ENCODE measurements at regions not wholly inside any gene's neighbourhood (a gene's known extent, or its start where the extent isn't known, plus 50 kb on each side); places are given as distances from the start of the nearest gene placed in this dataset.

- H3K27ac ChIP-seq: no peak overlapping the region
- H3K27me3 Mint-ChIP-seq (ENCODE audit: insufficient read depth, low read depth): no peaks in the 10 kb centered on the region
- H3K27ac Mint-ChIP-seq: no peak overlapping the region
- no peak overlapping the region for H3K9ac ChIP-seq
- peaks cover under 1% of the 10 kb centered on the region for H3F3A ChIP-seq (ENCODE audit: low read depth)
- H3K36me3 Mint-ChIP-seq: no peaks in the 10 kb centered on the region
- H3K9me3 Mint-ChIP-seq: no peaks in the 10 kb centered on the region
- no peaks in the 10 kb centered on the region for H3K79me2 ChIP-seq (ENCODE audit: low read depth)
- H3K36me3 ChIP-seq: no peaks in the 10 kb centered on the region
- H3K4me2 ChIP-seq: no peak overlapping the region
- peaks cover 5% of the 10 kb centered on the region for H3K4me1 ChIP-seq
- H4K20me1 ChIP-seq (ENCODE audit: low read depth): no peaks in the 10 kb centered on the region
- H3K4me1 Mint-ChIP-seq: no peaks in the 10 kb centered on the region
- H3K9me3 ChIP-seq (ENCODE audit: low read depth): no peaks in the 10 kb centered on the region
- H3K4me3 ChIP-seq: no peak overlapping the region
- H2AFZ ChIP-seq (replicated peaks): no peak overlapping the region
- TF ChIP-seq EZH2phosphoT487 (IDR thresholded peaks at IDR 0.05): no peak
- TF ChIP-seq, protein P1, sequence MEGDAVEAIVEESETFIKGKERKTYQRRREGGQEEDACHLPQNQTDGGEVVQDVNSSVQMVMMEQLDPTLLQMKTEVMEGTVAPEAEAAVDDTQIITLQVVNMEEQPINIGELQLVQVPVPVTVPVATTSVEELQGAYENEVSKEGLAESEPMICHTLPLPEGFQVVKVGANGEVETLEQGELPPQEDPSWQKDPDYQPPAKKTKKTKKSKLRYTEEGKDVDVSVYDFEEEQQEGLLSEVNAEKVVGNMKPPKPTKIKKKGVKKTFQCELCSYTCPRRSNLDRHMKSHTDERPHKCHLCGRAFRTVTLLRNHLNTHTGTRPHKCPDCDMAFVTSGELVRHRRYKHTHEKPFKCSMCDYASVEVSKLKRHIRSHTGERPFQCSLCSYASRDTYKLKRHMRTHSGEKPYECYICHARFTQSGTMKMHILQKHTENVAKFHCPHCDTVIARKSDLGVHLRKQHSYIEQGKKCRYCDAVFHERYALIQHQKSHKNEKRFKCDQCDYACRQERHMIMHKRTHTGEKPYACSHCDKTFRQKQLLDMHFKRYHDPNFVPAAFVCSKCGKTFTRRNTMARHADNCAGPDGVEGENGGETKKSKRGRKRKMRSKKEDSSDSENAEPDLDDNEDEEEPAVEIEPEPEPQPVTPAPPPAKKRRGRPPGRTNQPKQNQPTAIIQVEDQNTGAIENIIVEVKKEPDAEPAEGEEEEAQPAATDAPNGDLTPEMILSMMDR (IDR thresholded peaks at IDR 0.05): no peak
- DNase-seq (ENCODE audit: low spot score): peak; percentile 7
- no peaks in the 10 kb centered on the region for H3K27me3 ChIP-seq
- no peak overlapping the region for H3K4me3 Mint-ChIP-seq
Observed at GRCh38 chr14:38964630-38965029, 138.4 kb downstream of the SEC23A start.

DNA sequence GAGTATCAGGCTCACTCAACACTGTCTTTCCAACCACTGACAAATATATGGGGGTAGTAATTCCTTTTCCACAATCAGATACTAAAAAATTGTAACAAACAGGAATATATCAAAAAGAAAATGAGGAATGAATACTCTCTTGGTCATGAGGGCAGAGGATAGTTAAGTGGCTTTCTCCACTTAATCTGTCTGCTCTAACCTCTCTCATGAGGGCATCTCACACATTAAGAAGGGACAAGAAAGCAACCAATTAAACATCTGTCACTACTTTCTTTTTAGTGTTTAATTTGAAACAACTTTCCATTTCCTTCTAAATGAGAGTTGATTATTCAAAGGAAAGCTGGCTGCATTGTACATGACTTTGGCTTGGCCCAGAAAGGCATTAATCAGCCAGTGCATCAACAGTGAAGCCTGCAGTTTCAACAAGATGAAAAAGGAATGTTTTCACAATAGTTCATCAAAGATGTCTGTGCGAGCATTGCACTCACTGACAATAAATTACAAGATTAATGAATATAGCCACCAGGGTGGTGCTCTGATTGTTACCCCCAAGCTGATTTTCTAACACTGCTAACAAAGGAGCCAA, 142.0 kb downstream of the SEC23A start:
- no peak overlapping the region for H3K9ac ChIP-seq
- DNase-seq (ENCODE audit: low spot score): no peak
- TF ChIP-seq EZH2 (IDR thresholded peaks at IDR 0.05) (no peak), EZH2phosphoT487 (IDR thresholded peaks at IDR 0.05) (no peak)
- TF ChIP-seq, protein P1 (IDR thresholded peaks at IDR 0.05): no peak
- H4K20me1 ChIP-seq (ENCODE audit: low read depth): no peaks in the 10 kb centered on the region
- no peak overlapping the region for H3K27ac Mint-ChIP-seq
- H3K4me2 ChIP-seq: no peak overlapping the region
- no peak overlapping the region for H3K4me3 ChIP-seq
- H3K4me1 ChIP-seq: peaks cover 3% of the 10 kb centered on the region
- H3K27ac ChIP-seq: no peak overlapping the region
- H2AFZ ChIP-seq (replicated peaks): no peak overlapping the region
- H3K36me3 Mint-ChIP-seq: no peaks in the 10 kb centered on the region
- no peaks in the 10 kb centered on the region for H3K9me3 ChIP-seq (ENCODE audit: low read depth)
- H3K27me3 Mint-ChIP-seq (ENCODE audit: insufficient read depth, low read depth): no peaks in the 10 kb centered on the region
- no peaks in the 10 kb centered on the region for H3K9me3 Mint-ChIP-seq
- no peaks in the 10 kb centered on the region for H3K27me3 ChIP-seq
- H3K4me3 Mint-ChIP-seq: no peak overlapping the region
- no peaks in the 10 kb centered on the region for H3F3A ChIP-seq (ENCODE audit: low read depth)
- no peaks in the 10 kb centered on the region for H3K4me1 Mint-ChIP-seq
- H3K79me2 ChIP-seq (ENCODE audit: low read depth): no peaks in the 10 kb centered on the region
- no peaks in the 10 kb centered on the region for H3K36me3 ChIP-seq

DNA sequence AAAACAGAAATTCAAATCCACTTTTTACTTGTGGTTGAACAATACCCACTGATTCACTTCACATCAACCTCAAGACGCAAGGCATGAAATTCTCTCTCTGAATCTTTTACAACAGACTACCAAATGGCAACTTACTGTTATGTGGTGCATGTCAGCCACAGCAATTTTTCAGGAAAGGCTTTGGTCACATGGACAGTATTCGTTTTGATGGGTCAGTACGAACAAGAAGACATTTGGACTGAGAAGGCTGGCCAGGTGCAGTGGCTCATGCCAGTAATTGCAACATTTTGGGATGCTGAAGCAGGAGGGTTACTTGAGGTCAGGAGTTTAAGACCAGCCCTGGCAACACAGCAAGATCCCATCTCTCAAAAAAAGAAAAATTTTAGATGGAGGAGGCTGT, 144.0 kb downstream of the SEC23A start:
- no peak overlapping the region for H3K27ac ChIP-seq
- Mint-ChIP-seq H3K9me3 (no peaks in the 10 kb centered on the region), H3K4me1 (no peaks in the 10 kb centered on the region), H3K27ac (no peak overlapping the region), H3K27me3 (ENCODE audit: insufficient read depth, low read depth) (no peaks in the 10 kb centered on the region), H3K36me3 (no peaks in the 10 kb centered on the region), H3K4me3 (no peak overlapping the region)
- no peaks in the 10 kb centered on the region for H3F3A ChIP-seq (ENCODE audit: low read depth)
- H3K9ac ChIP-seq: no peak overlapping the region
- H3K4me2 ChIP-seq: no peak overlapping the region
- no peaks in the 10 kb centered on the region for H3K36me3 ChIP-seq
- TF ChIP-seq EZH2phosphoT487 (IDR thresholded peaks at IDR 0.05): no peak
- TF ChIP-seq, protein P1 (IDR thresholded peaks at IDR 0.05): no peak
- no peak for TF ChIP-seq EZH2 (IDR thresholded peaks at IDR 0.05)
- no peak overlapping the region for H2AFZ ChIP-seq (replicated peaks)
- no peaks in the 10 kb centered on the region for H3K9me3 ChIP-seq (ENCODE audit: low read depth)
- no peak for DNase-seq (ENCODE audit: low spot score)
- H3K79me2 ChIP-seq (ENCODE audit: low read depth): no peaks in the 10 kb centered on the region
- no peak overlapping the region for H3K4me3 ChIP-seq
- H3K4me1 ChIP-seq: no peaks in the 10 kb centered on the region
- no peaks in the 10 kb centered on the region for H4K20me1 ChIP-seq (ENCODE audit: low read depth)
- no peaks in the 10 kb centered on the region for H3K27me3 ChIP-seq

All from neural progenitor cell (in vitro differentiated cells).